GM21367 (cell line): ENCODE measurements at regions not wholly inside any gene's neighbourhood (a gene's known extent, or its start where the extent isn't known, plus 50 kb on each side); places are given as distances from the start of the nearest gene placed in this dataset.
"Not testable (repeated sequence)": the region's sequence is repeated elsewhere in the genome, so short reads cannot be mapped to it uniquely, and the experiment has no call there.

Source experiments
- ATAC-seq: cut with Tn5 transposase; IDR thresholded peaks from one replicate; pipeline ENCODE4 v1.9.1; 2021; ENCODE audit not compliant: unreplicated experiment

DNA sequence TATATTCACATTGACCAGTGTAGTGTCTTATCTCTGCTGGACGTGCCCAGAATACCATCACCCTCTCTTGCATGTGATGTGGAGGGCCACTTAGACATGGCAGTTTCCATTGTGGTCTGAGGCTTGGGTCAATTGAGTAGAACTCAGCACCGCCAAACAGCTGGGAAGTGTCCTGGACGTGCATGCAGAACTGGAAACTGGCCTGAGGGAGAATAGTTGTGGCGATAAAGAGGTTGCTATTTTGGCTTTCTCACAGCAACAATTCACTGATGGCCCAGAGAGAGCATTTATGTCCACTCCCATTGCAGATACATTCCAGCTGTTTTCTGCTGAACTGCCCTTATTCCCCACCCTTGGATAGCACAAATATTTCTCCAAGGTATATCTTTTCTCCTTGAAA, 210.1 kb upstream of the DAAM1 start:
- ATAC-seq, result no peak

DNA sequence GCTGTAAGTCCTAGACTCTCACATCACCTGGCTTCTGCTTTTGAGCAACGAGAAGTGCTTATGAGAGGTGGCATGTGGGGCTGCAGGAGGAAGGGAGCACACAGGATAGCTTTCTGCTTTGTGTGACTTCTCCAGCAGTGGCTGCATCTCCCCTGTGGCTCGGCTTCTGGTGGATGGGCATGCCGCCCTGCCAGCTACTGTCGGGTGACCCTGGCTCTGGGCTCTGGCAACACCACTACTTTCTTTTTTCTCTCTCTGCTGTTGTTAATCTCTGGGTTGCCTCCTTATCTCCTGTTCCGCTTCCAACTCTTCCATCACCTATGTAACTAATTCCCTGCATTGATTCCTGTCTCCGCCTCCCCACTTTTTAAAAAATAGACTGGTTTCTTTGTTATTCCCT, 209.1 kb upstream of the DAAM1 start:
- ATAC-seq, result no peak

DNA sequence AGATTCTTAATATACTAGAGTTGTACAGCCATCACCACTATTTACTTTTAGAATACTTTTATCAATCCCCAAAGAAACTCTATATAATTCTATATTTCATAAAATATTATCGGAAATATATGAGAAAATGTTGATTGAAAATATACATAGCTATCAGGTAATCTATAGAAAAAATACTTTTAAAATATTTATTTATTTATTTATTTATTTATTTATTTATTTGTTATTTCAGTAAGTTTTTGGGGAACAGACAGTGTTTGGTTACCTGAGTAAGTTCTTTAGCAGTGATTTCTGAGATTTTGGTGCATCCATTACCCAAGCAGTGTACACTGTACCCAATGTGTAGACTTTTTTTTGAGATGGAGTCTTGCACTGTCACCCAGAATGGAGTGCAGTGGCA, 206.6 kb upstream of the DAAM1 start:
- ATAC-seq, result no peak

DNA sequence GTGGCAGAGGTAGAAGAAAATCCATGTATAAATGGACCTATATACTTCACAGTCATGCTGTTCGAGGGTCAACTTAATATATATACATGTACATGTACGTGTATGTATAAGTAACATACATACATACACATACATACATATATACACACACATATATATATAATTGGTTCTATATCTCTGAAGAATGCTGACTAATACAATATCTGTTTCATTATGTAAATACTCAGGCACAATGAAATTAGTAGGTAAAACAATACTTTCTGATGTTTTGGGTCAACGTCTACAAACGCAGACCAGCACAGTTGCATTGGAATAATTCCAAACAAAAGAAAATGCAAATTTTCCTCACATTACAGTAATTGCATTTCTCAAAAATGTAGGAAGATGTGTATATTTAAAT, 202.7 kb upstream of the DAAM1 start:
- ATAC-seq, result no peak

DNA sequence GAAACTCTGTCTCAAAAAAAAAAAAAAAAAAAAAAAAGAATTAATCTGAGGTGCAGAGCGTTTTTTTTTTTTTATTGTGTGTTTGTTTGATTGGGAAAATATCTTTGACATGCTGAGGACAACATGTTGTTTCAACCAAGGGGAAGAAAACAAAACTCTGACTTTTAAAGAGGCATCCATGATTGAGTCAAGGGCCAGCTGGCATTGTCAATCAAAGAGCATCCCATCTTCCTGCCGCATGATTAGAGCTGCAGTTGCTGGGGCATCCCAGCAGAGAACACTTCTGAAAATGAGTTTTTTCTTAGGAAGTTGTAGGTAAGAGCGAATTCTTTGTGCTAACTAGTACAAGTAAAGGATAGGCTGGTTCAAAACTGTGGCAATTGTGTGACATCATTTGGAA, 200.9 kb upstream of the DAAM1 start:
- no peak for ATAC-seq

DNA sequence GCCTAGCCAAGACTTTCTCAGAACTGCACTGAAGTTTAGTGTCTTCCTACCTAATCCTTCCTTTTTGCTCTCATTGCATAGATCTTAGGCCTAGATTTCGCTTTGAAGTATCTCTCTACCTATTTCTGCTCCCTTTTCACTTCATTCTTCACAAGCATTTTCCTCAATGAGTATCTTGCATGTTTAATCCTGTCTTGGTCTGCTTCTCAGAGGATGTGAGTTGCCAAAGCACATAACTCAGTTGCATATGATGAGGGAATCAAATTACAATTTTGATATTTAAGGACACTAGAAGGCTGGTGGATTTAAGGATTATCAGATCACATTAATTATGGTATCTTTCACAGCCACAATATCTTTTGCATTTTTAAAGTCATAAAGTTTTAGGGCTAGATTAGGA, 195.5 kb upstream of the DAAM1 start:
- ATAC-seq, result no peak

DNA sequence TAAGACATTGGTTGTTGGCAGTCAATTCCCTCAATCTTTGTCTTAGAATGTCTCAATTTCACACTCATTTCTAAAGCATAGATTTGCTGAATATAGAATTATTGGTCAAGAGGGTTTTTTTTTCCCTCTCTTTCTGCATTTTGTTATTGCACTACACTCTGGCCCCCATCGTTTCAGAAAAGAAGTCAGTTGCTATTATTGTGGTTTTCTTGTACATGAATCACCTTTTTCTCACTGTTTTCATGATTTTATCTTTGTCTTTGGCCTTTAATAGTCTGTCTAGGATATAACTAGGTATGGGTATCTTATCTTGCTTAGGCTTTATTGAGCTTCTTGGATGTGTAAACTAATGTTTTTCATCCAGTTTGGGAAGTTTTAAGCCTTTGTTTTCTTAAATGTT, 194.3 kb upstream of the DAAM1 start:
- no peak for ATAC-seq

DNA sequence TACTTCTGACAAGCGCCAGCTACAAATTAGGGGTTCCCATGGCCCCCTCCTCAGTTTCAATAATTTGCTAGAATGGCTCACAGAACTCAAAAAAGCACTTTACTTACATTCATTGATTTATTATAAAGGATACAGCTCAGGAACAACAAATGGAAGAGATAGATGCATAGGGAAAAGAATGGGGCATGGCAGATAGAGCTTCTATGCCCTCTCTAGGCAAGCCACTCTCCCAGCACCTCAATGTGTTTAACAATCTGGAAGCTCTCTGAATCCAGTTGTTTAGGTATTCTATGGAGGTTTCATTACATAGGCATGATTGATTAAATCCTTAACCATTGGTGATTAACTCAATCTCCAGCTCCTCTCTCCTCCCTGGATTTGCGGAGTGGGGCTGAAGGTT, 184.5 kb upstream of the DAAM1 start:
- no peak for ATAC-seq

DNA sequence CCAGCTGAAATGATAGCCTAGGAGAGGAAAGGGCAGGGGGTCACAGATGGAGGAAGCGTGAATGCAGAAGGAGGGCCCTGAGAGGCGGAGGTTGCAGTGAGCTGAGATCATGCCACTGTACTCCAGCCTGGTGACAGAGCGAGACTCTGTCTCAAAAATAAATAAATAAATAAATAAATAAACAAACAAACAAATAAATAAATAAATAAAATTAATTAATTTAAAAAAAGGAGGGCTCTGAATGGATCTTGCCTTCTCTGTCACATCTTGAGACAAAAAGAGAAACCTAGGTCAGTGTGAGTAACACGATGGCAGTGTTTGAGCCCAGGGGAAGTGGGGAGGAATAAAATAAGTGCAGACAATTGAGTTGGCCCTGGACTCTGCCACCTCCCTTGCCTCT, 182.3 kb upstream of the DAAM1 start:
- ATAC-seq, result not testable (repeated sequence)

DNA sequence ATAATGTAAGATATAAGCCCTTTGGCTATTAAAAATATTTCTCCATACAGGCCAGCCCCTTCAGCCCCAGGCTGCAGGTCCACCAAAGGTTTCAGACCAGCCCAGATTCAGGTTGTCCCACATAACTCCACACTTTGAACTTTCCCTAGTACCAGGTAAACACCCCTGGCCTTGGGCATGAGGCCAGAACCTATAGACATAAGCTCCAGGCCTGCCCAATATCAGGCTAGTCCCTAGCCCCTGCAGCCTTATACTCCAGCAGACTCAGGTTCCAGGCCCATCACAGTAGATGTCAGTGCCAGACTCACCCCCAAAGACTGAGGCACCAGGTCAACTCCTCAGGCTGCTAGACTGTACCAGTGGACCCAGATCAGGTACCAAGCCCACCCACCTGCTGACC, 178.5 kb upstream of the DAAM1 start:
- no peak for ATAC-seq

DNA sequence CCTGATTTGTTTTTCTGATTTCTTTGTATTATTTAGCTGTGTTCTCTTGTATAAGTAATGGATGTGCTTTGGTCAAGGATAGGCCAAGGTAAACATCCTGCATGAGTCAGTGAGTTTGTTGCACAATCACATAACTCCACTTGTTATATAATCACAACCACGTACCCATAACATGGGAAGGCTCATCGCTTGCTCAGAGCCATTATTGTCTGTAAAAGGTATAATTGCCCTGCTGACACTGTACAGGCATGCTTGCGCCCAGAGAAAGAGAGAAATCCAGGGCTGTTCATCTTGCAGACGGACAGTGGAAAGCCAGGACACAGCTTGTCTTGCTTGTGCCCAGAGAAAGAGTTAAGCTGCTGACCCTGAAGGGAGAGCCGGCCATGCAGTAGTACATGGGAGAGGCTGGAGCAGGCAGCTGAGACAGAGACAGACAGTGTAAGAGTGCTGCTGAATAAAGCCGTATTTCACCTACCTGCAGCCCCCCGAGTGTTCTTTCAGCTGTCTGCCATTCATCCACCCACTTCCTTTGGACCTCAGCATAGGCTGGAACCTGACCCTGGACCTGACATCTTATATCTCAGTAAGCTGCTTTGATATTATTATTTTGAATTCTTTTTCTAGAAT, 174.7 kb upstream of the DAAM1 start:
- ATAC-seq, result no peak

DNA sequence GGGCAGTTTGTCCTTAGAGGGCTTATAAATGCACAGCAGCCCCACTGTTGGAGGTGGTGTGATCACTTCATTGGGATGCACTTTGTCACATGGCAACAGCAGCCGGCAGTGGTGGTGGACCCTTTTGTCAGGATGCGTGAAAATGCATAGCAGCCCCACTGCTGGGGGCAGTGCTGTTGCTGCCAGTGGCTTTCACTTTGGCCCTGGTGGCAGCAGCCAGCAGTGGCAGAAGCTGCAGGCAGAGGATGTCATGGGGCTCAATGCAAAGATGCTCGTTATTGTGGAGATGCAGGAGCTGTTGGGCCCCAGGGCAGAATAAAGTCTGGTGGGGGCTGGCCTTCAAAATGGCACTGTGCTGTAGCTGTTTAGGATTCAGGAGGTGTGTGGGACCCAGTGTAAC, 173.0 kb upstream of the DAAM1 start:
- no peak for ATAC-seq

DNA sequence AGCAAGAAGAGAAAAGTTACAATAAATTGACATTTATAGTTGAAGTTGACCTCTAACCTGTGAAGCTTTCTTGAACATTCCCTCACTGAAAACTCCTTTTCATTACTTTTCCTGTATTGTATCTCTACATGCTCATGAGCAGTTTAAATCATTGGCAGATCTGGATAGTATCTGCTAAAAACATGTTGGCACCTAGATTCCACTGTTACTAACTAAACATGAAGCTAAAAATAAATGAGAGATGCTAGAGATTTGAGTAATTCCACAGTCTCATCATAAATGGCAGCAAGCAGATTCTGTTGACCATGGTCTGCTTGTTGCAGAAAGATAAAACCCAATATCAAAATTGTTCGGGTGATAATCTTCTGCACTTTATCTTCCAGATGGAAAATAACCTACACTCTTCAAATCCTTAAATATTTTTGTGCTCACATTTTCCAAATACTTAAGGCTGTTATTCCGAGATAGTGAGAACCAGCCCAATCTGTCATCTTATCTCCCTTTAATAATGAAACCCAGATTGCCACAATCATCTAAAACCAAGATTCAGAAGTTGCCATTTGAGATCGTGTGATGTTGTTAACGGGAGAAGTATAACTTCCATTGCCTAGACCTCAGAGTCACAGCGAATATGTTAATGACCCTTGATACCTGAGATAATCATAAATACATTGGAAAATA, 171.0 kb upstream of the DAAM1 start:
- ATAC-seq, result no peak

DNA sequence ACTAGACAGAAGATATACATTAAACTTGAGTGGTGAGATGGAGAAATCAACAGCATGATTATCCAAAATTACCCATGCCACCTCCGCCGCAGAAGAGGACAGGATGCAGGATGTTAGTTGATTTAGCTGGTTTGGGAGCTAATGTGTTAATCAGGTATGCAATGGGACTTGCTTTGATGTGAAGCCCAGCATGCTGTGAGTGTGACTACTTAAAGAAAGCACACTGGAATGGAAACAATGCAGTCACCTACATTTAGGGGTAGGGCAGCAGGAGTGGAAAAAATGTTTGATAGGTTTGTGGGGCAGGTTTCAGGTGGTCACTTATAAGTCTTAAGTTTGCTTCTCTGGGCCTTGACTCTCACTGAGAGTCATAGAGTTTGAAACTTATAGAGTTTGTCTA, 170.0 kb upstream of the DAAM1 start:
- ATAC-seq, result no peak

DNA sequence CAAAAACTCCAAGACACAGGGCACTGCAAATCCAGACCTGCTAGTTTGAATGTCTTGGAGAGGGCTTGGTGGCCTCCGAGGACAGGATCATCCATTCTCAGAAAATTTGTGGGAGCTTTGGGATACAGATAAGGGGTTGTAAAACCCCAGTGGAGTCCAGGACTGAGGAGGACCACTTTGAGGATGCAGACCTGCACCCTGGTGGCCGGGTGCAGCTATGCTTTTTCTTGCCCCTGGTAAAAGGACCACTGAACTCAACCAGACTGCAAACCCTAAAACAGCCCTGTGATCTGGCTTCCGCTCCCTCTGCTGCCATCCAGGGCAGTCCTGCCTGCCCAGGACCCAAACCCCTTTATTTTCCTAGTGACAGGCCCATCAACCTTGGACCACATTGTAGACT, 169.5 kb upstream of the DAAM1 start:
- no peak for ATAC-seq

DNA sequence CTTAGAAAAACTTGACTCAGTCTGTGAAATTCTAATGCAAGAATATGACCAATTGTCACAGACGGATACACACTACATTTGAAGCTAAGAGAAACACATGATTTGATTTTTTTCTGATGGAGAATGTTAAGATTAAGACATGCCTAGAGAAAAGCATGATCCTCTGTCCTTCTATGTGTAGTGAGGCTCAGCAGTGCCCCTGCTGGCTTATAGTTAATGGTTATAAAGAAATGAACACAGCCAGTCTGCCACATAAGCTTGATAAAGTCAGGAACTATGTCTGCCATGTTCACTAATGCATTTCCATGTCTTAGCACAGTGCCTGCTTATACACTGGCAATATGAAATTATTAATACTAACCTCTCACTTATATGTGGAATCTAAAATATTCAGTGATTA, 168.1 kb upstream of the DAAM1 start:
- ATAC-seq, result peak; percentile 64

DNA sequence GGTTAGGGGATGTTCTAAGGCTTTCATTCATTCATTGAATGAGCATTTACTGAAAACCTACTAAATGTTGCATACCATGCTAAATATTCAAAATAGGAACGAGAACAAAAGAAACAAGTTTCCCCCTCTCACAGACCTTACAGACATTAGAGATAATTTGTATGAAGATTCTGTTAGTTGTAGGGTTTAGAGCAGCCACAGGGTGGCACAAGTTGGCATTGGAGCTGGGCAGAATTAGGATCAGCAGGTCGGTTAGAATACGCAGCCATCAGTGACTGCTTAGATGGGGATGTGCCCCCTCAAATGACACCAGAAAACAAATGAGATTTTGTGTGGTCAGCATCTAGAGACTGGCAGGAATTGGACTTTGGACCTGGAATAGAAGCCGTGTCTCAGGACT, 166.3 kb upstream of the DAAM1 start:
- no peak for ATAC-seq

DNA sequence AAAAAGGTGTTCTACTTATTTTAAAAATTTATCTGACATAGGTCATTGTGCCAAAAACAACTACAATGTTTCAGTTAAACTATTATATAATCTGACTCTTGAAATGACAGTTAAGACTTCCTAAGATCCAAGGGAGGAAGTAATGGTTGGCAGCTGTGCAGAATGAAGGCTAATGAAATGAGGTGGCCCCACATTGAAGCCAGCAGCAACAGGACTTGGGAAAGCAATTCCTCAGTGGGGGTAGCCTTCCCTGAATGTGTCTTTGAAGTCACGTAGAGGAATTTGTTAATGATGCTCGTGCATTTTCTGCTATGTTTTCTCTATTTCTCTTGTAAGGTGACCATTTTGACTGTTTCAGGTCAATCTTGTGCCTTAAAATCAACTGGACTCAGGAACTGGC, 162.4 kb upstream of the DAAM1 start:
- ATAC-seq, result no peak

DNA sequence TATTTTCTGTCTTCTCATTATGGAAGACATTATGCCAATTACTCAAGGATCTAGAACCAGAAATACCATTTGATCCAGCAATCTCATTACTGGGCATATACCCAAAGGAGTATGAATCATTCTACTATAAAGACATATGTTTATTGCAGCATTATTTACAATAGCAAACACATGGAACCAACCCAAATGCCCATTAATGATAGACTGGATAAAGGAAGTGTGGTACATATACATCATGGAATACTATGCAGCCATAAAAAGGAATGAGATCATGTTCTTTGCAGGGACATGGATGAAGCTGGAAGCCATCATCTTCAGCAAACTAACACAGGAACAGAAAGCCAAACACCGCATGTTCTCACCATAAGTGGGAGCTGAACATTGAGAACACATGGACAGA, 161.8 kb upstream of the DAAM1 start:
- not testable (repeated sequence) for ATAC-seq

DNA sequence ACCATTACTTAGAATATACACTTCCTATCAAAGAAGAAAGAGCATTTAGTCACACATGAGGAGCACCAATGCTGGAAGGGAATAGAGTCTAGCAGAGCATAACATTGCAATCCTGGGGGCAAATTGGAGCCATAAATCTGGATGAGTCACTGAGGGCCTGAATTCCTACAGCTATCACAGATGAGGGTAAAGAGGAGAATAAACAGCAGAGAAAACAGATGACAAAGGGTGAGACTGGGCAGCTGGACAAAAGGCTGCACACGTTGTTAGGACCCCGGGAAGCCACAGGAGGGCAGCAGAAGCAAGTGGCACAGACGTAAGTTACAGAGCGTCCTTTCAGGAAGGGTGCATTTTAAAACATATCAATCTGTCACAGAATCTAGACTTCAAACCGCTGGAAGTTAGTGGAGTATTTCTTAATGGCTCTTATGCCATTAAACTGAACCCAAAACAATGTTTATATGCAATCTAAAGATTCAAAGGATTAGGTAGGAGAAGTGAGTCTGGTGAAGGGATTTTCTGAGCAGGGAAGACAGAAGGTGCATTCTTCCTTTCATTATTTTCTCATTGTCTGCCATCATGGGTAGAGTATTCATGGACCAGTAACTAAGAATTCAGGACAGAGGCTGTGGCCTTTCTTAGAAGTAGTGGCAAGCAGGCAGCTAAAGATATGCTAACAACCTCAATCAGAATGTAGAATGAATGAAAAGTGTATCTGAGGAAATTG, 159.8 kb upstream of the DAAM1 start:
- ATAC-seq, result peak; percentile 92

DNA sequence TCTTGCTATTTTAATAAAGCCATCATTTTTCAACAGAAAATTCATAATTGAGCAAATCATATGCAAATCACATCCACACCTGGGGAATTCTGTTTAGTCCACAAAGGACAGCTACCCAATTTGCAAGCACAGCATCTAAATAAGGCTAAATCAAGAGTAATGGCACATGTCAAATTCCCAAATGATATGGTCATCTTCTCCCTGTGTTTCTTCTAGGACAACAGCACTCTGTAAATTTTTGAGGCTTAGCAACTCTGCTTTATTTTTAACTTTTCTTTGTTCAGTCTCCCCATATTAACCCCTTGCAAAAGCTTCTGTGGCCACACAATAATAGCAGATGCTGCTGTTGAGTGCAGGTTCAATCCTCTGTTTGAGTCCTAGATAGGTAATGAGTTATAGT, 155.6 kb upstream of the DAAM1 start:
- ATAC-seq, result no peak

DNA sequence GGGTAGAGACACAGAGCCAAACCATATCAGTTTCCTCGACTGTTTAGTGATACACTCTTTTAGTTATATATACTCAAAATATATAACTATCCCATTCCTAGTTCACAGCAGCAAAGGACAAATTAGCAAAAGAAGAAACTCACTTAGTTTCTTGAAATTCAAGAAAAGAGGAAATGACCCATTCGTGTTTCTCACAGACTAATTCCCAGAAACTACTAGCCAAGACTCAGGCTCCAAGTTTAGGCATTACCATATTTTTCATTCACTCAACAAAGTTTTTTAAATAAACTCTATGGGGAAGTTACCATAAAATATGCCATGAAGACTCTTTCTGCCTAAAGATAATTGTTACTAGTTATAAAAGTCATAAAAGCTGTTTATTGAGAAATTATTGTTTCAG, 152.3 kb upstream of the DAAM1 start:
- ATAC-seq, result no peak

DNA sequence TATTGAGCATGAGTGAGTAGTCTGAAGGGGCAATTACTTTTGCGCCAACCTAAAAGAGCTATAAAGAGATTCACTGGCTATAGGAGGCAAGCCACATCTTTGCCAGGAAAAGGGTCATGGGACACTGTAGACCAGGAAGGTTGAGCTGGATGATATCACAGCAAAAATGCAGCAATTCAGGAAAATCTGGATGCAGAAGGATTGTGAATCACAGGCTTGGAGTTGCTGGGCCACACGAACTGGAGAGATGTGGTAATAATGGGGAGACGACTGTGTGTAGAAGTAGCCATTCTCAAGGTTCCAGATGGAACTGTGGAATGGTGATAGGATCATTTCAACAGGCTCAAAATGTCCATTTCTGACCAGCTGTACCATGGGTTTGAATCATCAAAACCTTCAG, 151.4 kb upstream of the DAAM1 start:
- no peak for ATAC-seq
